ENCODE measurements at regions not wholly inside any gene's neighbourhood (a gene's known extent, or its start where the extent isn't known, plus 50 kb on each side); places are given as distances from the start of the nearest gene placed in this dataset.
"Not testable (repeated sequence)": the region's sequence is repeated elsewhere in the genome, so short reads cannot be mapped to it uniquely, and the experiment has no call there.

GRCh38 chr13:76297331-76297730, 588.9 kb downstream of the KCTD12 start:
- no peaks in the 10 kb centered on the region for H3K36me3 ChIP-seq
- H3K27ac ChIP-seq, result no peak overlapping the region
- no peaks in the 10 kb centered on the region for H3K9me3 ChIP-seq
- 87 to 90% methylated on average over 6 of the region's 6 CpGs for WGBS, 2 donors
- TF ChIP-seq EP300 (IDR thresholded peaks at IDR 0.05) (no peak), POLR2A (IDR thresholded peaks at IDR 0.05) (no peak), POLR2AphosphoS5 (IDR thresholded peaks at IDR 0.05) (no peak)
- TF ChIP-seq, protein P1, sequence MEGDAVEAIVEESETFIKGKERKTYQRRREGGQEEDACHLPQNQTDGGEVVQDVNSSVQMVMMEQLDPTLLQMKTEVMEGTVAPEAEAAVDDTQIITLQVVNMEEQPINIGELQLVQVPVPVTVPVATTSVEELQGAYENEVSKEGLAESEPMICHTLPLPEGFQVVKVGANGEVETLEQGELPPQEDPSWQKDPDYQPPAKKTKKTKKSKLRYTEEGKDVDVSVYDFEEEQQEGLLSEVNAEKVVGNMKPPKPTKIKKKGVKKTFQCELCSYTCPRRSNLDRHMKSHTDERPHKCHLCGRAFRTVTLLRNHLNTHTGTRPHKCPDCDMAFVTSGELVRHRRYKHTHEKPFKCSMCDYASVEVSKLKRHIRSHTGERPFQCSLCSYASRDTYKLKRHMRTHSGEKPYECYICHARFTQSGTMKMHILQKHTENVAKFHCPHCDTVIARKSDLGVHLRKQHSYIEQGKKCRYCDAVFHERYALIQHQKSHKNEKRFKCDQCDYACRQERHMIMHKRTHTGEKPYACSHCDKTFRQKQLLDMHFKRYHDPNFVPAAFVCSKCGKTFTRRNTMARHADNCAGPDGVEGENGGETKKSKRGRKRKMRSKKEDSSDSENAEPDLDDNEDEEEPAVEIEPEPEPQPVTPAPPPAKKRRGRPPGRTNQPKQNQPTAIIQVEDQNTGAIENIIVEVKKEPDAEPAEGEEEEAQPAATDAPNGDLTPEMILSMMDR (IDR thresholded peaks at IDR 0.05), result no peak
- no peaks in the 10 kb centered on the region for H3K4me1 ChIP-seq
- no peaks in the 10 kb centered on the region for H3K27me3 ChIP-seq
- no peak for DNase-seq
- intact Hi-C loops (cut with DNase I), result no loop called here
- H3K4me3 ChIP-seq, result no peak overlapping the region

GRCh38 chr13:76296751-76297150, 589.5 kb downstream of the KCTD12 start:
- no peak overlapping the region for H3K27ac ChIP-seq
- TF ChIP-seq, protein P1 (IDR thresholded peaks at IDR 0.05), result no peak
- TF ChIP-seq POLR2AphosphoS5 (IDR thresholded peaks at IDR 0.05) (no peak), EP300 (IDR thresholded peaks at IDR 0.05) (no peak), POLR2A (IDR thresholded peaks at IDR 0.05) (no peak)
- DNase-seq, result no peak
- H3K4me1 ChIP-seq, result no peaks in the 10 kb centered on the region
- no peak overlapping the region for H3K4me3 ChIP-seq
- no peaks in the 10 kb centered on the region for H3K36me3 ChIP-seq
- intact Hi-C loops (cut with DNase I), result no loop called here
- no peaks in the 10 kb centered on the region for H3K9me3 ChIP-seq
- no peaks in the 10 kb centered on the region for H3K27me3 ChIP-seq
- 91 to 92% methylated on average over 4 of the region's 4 CpGs for WGBS, 2 donors

DNA sequence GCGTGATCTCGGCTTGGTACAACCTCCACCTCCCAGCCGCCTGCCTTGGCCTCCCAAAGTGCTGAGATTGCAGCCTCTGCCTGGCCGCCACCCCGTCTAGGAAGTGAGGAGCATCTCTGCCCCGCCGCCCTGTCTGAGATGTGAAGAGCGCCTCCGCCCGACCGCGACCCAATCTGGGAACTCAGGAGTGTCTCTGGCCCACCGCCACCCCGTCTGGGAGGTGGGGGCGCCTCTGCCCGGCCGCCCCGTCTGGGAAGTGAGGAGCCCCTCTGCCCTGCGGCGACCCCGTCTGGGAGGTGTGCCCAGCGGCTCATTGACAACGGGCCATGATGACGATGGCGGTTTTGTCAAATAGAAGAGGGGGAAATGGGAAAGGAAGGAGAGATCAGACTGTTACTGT, 591.2 kb downstream of the KCTD12 start:
- WGBS, 2 donors, result 95 to 97% methylated on average over 25 of the region's 25 CpGs
- H3K4me3 ChIP-seq; H3K27ac ChIP-seq; DNase-seq; H3K36me3 ChIP-seq; H3K27me3 ChIP-seq; H3K9me3 ChIP-seq; intact Hi-C loops (cut with DNase I); H3K4me1 ChIP-seq: not testable (repeated sequence)

GRCh38 chr13:76293751-76294150, 592.5 kb downstream of the KCTD12 start:
- TF ChIP-seq, protein P1 (IDR thresholded peaks at IDR 0.05), result no peak
- no peaks in the 10 kb centered on the region for H3K27me3 ChIP-seq
- H3K27ac ChIP-seq, result no peak overlapping the region
- no peaks in the 10 kb centered on the region for H3K9me3 ChIP-seq
- no peak overlapping the region for H3K4me3 ChIP-seq
- H3K4me1 ChIP-seq, result no peaks in the 10 kb centered on the region
- intact Hi-C loops (cut with DNase I), result no loop called here
- no peak for DNase-seq
- no peaks in the 10 kb centered on the region for H3K36me3 ChIP-seq

GRCh38 chr13:76293346-76293745, 592.9 kb downstream of the KCTD12 start:
- H3K36me3 ChIP-seq, result no peaks in the 10 kb centered on the region
- H3K27ac ChIP-seq, result no peak overlapping the region
- no peak for TF ChIP-seq POLR2A (IDR thresholded peaks at IDR 0.05)
- TF ChIP-seq, protein P1 (IDR thresholded peaks at IDR 0.05), result no peak
- no peak for TF ChIP-seq EP300 (IDR thresholded peaks at IDR 0.05)
- no peak for TF ChIP-seq POLR2AphosphoS5 (IDR thresholded peaks at IDR 0.05)
- no peaks in the 10 kb centered on the region for H3K9me3 ChIP-seq
- DNase-seq, result no peak
- H3K27me3 ChIP-seq, result no peaks in the 10 kb centered on the region
- 11 to 48% methylated on average over 1 of the region's 1 CpG for WGBS, 2 donors
- intact Hi-C loops (cut with DNase I), result no loop called here
- no peak overlapping the region for H3K4me3 ChIP-seq
- H3K4me1 ChIP-seq, result no peaks in the 10 kb centered on the region

Measured in sigmoid colon (tissue), 6 donors.